HepG2 (cell line): ENCODE measurements at regions not wholly inside any gene's neighbourhood (a gene's known extent, or its start where the extent isn't known, plus 50 kb on each side); places are given as distances from the start of the nearest gene placed in this dataset.
"Not testable (repeated sequence)": the region's sequence is repeated elsewhere in the genome, so short reads cannot be mapped to it uniquely, and the experiment has no call there.

Source experiments
- CTCF ChIP-seq: sonication (generic); formaldehyde crosslinking; IDR thresholded peaks from 2 replicates; pipeline ENCODE4 v1.5.0; 2020; ENCODE audit warnings: mild to moderate bottlenecking, missing genetic modification reagents, moderate library complexity
- ELF3 ChIP-seq: IDR thresholded peaks from 2 replicates; pipeline ENCODE4 v1.6.1; 2016; ENCODE audit warnings: missing genetic modification reagents, missing compliant biosample characterization
- RBM39 ChIP-seq: fragments of 200-400 bp; formaldehyde crosslinking; IDR thresholded peaks from one replicate; pipeline ENCODE4 v1.6.1; 2018; ENCODE audit warnings: antibody characterized with exemption, mild to moderate bottlenecking, low read depth, low read length; ENCODE audit not compliant: poor library complexity, severe bottlenecking
- SETDB1 ChIP-seq: sonication (generic); formaldehyde crosslinking; IDR thresholded peaks from 2 replicates; pipeline ENCODE4 v1.5.1; 2020; ENCODE audit warnings: missing genetic modification reagents, mild to moderate bottlenecking, borderline replicate concordance
- SIN3A ChIP-seq: IDR thresholded peaks from 2 replicates; pipeline ENCODE4 v1.6.1; 2011; ENCODE audit warnings: low read depth, mild to moderate bottlenecking, control low read depth, low read length, borderline replicate concordance
- ZNF317 ChIP-seq: sonication (generic); formaldehyde crosslinking; IDR thresholded peaks from 2 replicates; pipeline ENCODE4 v1.5.0; 2020; ENCODE audit warnings: mild to moderate bottlenecking, missing genetic modification reagents
- ZSCAN20 ChIP-seq: sonication (generic); formaldehyde crosslinking; IDR thresholded peaks from 2 replicates; pipeline ENCODE4 v1.4.0; 2020; ENCODE audit warnings: missing genetic modification reagents, mild to moderate bottlenecking, borderline replicate concordance

GRCh38 chr1:38180388-38180787 is 133.8 kb upstream of the POU3F1 start:
- not testable (repeated sequence) for TF ChIP-seq SETDB1 (CRISPR knock-in tag); CTCF (CRISPR knock-in tag); ZSCAN20 (CRISPR knock-in tag); ELF3; RBM39; SIN3A; ZNF317 (CRISPR knock-in tag)
